ENCODE measurements at regions not wholly inside any gene's neighbourhood (a gene's known extent, or its start where the extent isn't known, plus 50 kb on each side); places are given as distances from the start of the nearest gene placed in this dataset.

GRCh38 chr22:27397036-27397953 lies 404.3 kb downstream of the MN1 start:
- no peak for DNase-seq (ENCODE audit: low read depth in 1 of 2, low spot score in 1 of 2)

- no peak for DNase-seq (ENCODE audit: low read depth in 1 of 2, low spot score in 1 of 2)
Observed at GRCh38 chr22:27397954-27398342, 403.6 kb downstream of the MN1 start.

- DNase-seq (ENCODE audit: low read depth in 1 of 2, low spot score in 1 of 2): no peak
Observed at GRCh38 chr22:27399161-27399560, 402.4 kb downstream of the MN1 start.

- DNase-seq (ENCODE audit: low read depth in 1 of 2, low spot score in 1 of 2): no peak
Observed at GRCh38 chr22:27400811-27401210, 400.7 kb downstream of the MN1 start.

GRCh38 chr22:27401321-27401720 lies 400.2 kb downstream of the MN1 start:
- no peak for DNase-seq (ENCODE audit: low read depth in 1 of 2, low spot score in 1 of 2)

- DNase-seq (ENCODE audit: low read depth in 1 of 2, low spot score in 1 of 2): no peak
Observed at GRCh38 chr22:27404441-27404840, 397.1 kb downstream of the MN1 start.

GRCh38 chr22:27405672-27406388 lies 395.7 kb downstream of the MN1 start:
- DNase-seq (ENCODE audit: low read depth in 1 of 2, low spot score in 1 of 2): no peak

GRCh38 chr22:27406389-27406861 lies 395.1 kb downstream of the MN1 start:
- no peak for DNase-seq (ENCODE audit: low read depth in 1 of 2, low spot score in 1 of 2)

GRCh38 chr22:27407369-27407985 lies 394.1 kb downstream of the MN1 start:
- DNase-seq (ENCODE audit: low read depth in 1 of 2, low spot score in 1 of 2): no peak

GRCh38 chr22:27408068-27408467 lies 393.5 kb downstream of the MN1 start:
- no peak for DNase-seq (ENCODE audit: low read depth in 1 of 2, low spot score in 1 of 2)

- no peak for DNase-seq (ENCODE audit: low read depth in 1 of 2, low spot score in 1 of 2)
Observed at GRCh38 chr22:27409299-27409698, 392.3 kb downstream of the MN1 start.

GRCh38 chr22:27412866-27413445 lies 388.6 kb downstream of the MN1 start:
- no peak for DNase-seq (ENCODE audit: low read depth in 1 of 2, low spot score in 1 of 2)

GRCh38 chr22:27413702-27414101 lies 387.9 kb downstream of the MN1 start:
- no peak for DNase-seq (ENCODE audit: low read depth in 1 of 2, low spot score in 1 of 2)

- DNase-seq (ENCODE audit: low read depth in 1 of 2, low spot score in 1 of 2): no peak
Observed at GRCh38 chr22:27416511-27417420, 384.8 kb downstream of the MN1 start.

- DNase-seq (ENCODE audit: low read depth in 1 of 2, low spot score in 1 of 2): no peak
Observed at GRCh38 chr22:27417421-27417814, 384.1 kb downstream of the MN1 start.

- DNase-seq (ENCODE audit: low read depth in 1 of 2, low spot score in 1 of 2): no peak
Observed at GRCh38 chr22:27418261-27418660, 383.3 kb downstream of the MN1 start.

- DNase-seq (ENCODE audit: low read depth in 1 of 2, low spot score in 1 of 2): no peak
Observed at GRCh38 chr22:27419473-27419872, 382.1 kb downstream of the MN1 start.

- DNase-seq (ENCODE audit: low read depth in 1 of 2, low spot score in 1 of 2): no peak
Observed at GRCh38 chr22:27420195-27420816, 381.2 kb downstream of the MN1 start.

- no peak for DNase-seq (ENCODE audit: low read depth in 1 of 2, low spot score in 1 of 2)
Observed at GRCh38 chr22:27420817-27421361, 380.7 kb downstream of the MN1 start.

- DNase-seq (ENCODE audit: low read depth in 1 of 2, low spot score in 1 of 2): no peak
Observed at GRCh38 chr22:27422442-27422841, 379.1 kb downstream of the MN1 start.

All from stimulated activated CD4-positive, alpha-beta T cell treated with anti-CD3 and anti-CD28 coated beads, Interleukin-15, amount 100 ng/mL, for 1 hour (primary cell).